Right lobe of liver (tissue), 4 donors: ENCODE measurements at regions not wholly inside any gene's neighbourhood (a gene's known extent, or its start where the extent isn't known, plus 50 kb on each side); places are given as distances from the start of the nearest gene placed in this dataset.

Experiments used
- POLR2A ChIP-seq: fragments of 450-650 bp; IDR thresholded peaks from one replicate; pipeline ENCODE4 v1.6.1; 2017; ENCODE audit warnings: antibody characterized with exemption, mild to moderate bottlenecking
- TF ChIP-seq, protein P1 (sequence below), 4 donors: fragments of 200-600 bp in 3 of 4; fragments of 450-650 bp in 1 of 4; IDR thresholded peaks; one replicate each; pipeline versions ENCODE4 v1.5.1 to v1.8.0; 2016 to 2022; ENCODE audit warnings: antibody characterized with exemption in 4 of 4, mild to moderate bottlenecking in 2 of 4
- donor health status: DM: no; HTN: no; CAD: no.
- donor health status: DM: no; HTN: no; CAD: no.
- donor health status: DM: no; HTN: yes; CAD: no.

DNA sequence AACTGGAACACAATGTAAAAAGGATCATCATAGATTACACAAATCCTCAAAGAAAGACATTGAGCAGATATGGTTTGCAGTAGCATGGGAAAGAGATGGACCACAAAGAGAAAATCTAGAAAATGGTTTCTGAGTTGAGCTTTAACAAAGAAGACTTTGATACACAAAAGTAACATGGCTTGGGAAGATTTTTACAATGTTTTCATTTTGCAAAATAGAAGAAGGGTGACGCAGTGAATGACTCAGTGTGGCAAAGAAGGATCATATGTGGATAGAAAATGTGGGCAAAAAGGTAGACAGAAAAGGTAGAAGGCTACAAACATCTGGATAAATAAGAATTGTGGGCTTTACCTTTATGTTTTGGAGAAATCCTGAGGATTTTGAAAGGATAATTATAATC, 1220.5 kb downstream of the PCDH17 start:
- TF ChIP-seq, protein P1, sequence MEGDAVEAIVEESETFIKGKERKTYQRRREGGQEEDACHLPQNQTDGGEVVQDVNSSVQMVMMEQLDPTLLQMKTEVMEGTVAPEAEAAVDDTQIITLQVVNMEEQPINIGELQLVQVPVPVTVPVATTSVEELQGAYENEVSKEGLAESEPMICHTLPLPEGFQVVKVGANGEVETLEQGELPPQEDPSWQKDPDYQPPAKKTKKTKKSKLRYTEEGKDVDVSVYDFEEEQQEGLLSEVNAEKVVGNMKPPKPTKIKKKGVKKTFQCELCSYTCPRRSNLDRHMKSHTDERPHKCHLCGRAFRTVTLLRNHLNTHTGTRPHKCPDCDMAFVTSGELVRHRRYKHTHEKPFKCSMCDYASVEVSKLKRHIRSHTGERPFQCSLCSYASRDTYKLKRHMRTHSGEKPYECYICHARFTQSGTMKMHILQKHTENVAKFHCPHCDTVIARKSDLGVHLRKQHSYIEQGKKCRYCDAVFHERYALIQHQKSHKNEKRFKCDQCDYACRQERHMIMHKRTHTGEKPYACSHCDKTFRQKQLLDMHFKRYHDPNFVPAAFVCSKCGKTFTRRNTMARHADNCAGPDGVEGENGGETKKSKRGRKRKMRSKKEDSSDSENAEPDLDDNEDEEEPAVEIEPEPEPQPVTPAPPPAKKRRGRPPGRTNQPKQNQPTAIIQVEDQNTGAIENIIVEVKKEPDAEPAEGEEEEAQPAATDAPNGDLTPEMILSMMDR (IDR thresholded peaks at IDR 0.05) = no peak
- TF ChIP-seq POLR2A = no peak
